GM19395 (cell line): ENCODE measurements at regions not wholly inside any gene's neighbourhood (a gene's known extent, or its start where the extent isn't known, plus 50 kb on each side); places are given as distances from the start of the nearest gene placed in this dataset.

Experiments
- ATAC-seq: cut with Tn5 transposase; IDR thresholded peaks from one replicate; pipeline ENCODE4 v1.9.1; 2021; ENCODE audit warnings: mild to moderate bottlenecking, moderate library complexity; ENCODE audit not compliant: unreplicated experiment

- no peak for ATAC-seq
Measured at GRCh38 chr12:20272801-20273200, 95.5 kb upstream of the PDE3A start.

GRCh38 chr12:20274008-20274407, 94.3 kb upstream of the PDE3A start:
- ATAC-seq = no peak

- ATAC-seq = no peak
Measured at GRCh38 chr12:20278276-20278675, 90.1 kb upstream of the PDE3A start.

GRCh38 chr12:20280515-20280914, 87.8 kb upstream of the PDE3A start:
- ATAC-seq = no peak

GRCh38 chr12:20282401-20282800, 85.9 kb upstream of the PDE3A start:
- no peak for ATAC-seq

GRCh38 chr12:20283482-20283881, 84.9 kb upstream of the PDE3A start:
- no peak for ATAC-seq

- no peak for ATAC-seq
Measured at GRCh38 chr12:20289520-20289919, 78.8 kb upstream of the PDE3A start.

- no peak for ATAC-seq
Measured at GRCh38 chr12:20300457-20300856, 67.9 kb upstream of the PDE3A start.

GRCh38 chr12:20305470-20305869, 62.9 kb upstream of the PDE3A start:
- no peak for ATAC-seq

- no peak for ATAC-seq
Measured at GRCh38 chr12:20309504-20310148, 58.7 kb upstream of the PDE3A start.

GRCh38 chr12:20314328-20314727, 54.0 kb upstream of the PDE3A start:
- ATAC-seq = no peak

GRCh38 chr12:20317554-20317953, 50.8 kb upstream of the PDE3A start:
- no peak for ATAC-seq
